Keratinocyte (primary cell): ENCODE measurements at regions not wholly inside any gene's neighbourhood (a gene's known extent, or its start where the extent isn't known, plus 50 kb on each side); places are given as distances from the start of the nearest gene placed in this dataset.

Experiments
- EZH2 ChIP-seq: IDR thresholded peaks from one replicate; pipeline ENCODE4 v1.6.1; 2012; ENCODE audit warnings: inconsistent platforms, mild to moderate bottlenecking, low read length, moderate library complexity
- TF ChIP-seq, protein P1 (sequence below), 3 experiments: IDR thresholded peaks in 1 of 3; conservative IDR thresholded peaks in 1 of 3; optimal IDR thresholded peaks in 1 of 3; 2 replicates in 2 of 3; 3 replicates in 1 of 3; pipeline versions ENCODE3 to v1.5.1; 2011; ENCODE audit warnings: low read length in 3 of 3, mild to moderate bottlenecking in 3 of 3, moderate library complexity in 2 of 3, control low read depth in 1 of 3, inconsistent platforms in 1 of 3; ENCODE audit not compliant: insufficient read depth in 2 of 3; ENCODE audit errors: extremely low read depth in 1 of 3

DNA sequence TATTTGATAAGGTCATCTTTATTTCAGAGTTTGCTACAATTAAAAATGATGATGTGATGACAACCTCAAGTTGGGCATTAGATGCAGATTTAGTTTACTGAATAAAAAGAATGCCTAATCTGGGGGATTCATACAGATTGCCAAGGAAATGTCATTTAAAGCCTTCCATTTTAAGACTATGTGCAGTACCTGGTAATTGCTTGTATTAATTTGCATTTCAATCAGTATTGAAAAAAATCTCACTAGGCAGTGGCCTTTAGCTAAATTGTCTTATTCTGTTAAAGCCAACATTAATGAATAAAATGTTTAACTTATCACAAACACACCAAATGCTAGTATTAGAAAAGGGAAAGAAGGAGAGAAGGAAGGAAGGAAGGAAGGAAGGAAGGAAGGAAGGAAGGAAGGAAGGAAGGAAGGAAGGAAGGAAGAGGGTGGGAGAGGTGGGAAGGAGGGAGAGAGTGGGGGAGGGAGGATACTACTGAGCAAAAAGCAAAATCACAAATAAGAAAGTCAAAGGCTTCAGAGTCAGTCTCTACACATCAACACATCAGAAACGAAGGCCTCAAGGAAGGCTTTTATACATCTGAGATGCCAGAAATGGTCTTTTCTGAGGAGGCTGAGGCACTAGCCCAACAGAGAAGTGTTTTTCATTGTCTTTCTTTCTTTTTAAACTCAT is 271.1 kb upstream of the CLEC14A start:
- TF ChIP-seq, protein P1, sequence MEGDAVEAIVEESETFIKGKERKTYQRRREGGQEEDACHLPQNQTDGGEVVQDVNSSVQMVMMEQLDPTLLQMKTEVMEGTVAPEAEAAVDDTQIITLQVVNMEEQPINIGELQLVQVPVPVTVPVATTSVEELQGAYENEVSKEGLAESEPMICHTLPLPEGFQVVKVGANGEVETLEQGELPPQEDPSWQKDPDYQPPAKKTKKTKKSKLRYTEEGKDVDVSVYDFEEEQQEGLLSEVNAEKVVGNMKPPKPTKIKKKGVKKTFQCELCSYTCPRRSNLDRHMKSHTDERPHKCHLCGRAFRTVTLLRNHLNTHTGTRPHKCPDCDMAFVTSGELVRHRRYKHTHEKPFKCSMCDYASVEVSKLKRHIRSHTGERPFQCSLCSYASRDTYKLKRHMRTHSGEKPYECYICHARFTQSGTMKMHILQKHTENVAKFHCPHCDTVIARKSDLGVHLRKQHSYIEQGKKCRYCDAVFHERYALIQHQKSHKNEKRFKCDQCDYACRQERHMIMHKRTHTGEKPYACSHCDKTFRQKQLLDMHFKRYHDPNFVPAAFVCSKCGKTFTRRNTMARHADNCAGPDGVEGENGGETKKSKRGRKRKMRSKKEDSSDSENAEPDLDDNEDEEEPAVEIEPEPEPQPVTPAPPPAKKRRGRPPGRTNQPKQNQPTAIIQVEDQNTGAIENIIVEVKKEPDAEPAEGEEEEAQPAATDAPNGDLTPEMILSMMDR (optimal IDR thresholded peaks at IDR 0.05 in 1 of 3, IDR thresholded peaks at IDR 0.05 in 1 of 3, conservative IDR thresholded peaks at IDR 0.05 in 1 of 3; ENCODE audit: extremely low read depth in 1 of 3, insufficient read depth in 2 of 3, low read length in 3 of 3): no peak
- no peak for TF ChIP-seq EZH2
